Neural cell (in vitro differentiated cells): ENCODE measurements at regions not wholly inside any gene's neighbourhood (a gene's known extent, or its start where the extent isn't known, plus 50 kb on each side); places are given as distances from the start of the nearest gene placed in this dataset.

ENCODE experiments used
- H2AFZ ChIP-seq: fragments of 200-600, 300-800 bp; sonication (generic), shearing (Covaris generic); 2 replicates; pipeline ENCODE4 v1.6.0; 2014; ENCODE audit warnings: low read depth, mild to moderate bottlenecking, antibody characterized with exemption, low read length, moderate library complexity
- H3F3A ChIP-seq: fragments of 200-600 bp; shearing (Covaris generic); 2 replicates; pipeline ENCODE4 v1.6.1; 2016; ENCODE audit warnings: mild to moderate bottlenecking, moderate library complexity, mixed read lengths, antibody characterized with exemption, low read length; ENCODE audit not compliant: insufficient read depth, poor library complexity, severe bottlenecking
- H3K27ac ChIP-seq: fragments of 200-600, 300-800 bp; sonication (generic), shearing (Covaris generic); 2 replicates; pipeline ENCODE4 v1.5.1; 2014; ENCODE audit warnings: mild to moderate bottlenecking, low read length, moderate library complexity
- H3K27me3 ChIP-seq: fragments of 300-800, 200-600 bp; sonication (generic), shearing (Covaris generic); 2 replicates; pipeline ENCODE4 v1.6.0; 2014; ENCODE audit warnings: mild to moderate bottlenecking, low read depth, low read length, moderate library complexity; ENCODE audit not compliant: insufficient read depth
- H3K36me3 ChIP-seq: fragments of 300-800, 200-600 bp; sonication (generic), shearing (Covaris generic); 2 replicates; pipeline ENCODE4 v1.5.1; 2014; ENCODE audit warnings: mild to moderate bottlenecking, antibody characterized with exemption, low read length, moderate library complexity; ENCODE audit not compliant: insufficient read depth
- H3K4me2 ChIP-seq: fragments of 300-800, 200-600 bp; sonication (generic), shearing (Covaris generic); 2 replicates; pipeline ENCODE4 v1.6.0; 2014; ENCODE audit warnings: mild to moderate bottlenecking, low read length
- H3K4me3 ChIP-seq: fragments of 300-800, 200-600 bp; sonication (generic), shearing (Covaris generic); 2 replicates; pipeline ENCODE4 v1.5.1; 2014; ENCODE audit warnings: mild to moderate bottlenecking, low read length, moderate library complexity
- H3K79me2 ChIP-seq: fragments of 200-600 bp; shearing (Covaris generic); replicated peaks from 2 replicates; pipeline ENCODE4 v1.6.0; 2014; ENCODE audit warnings: mild to moderate bottlenecking, low read length, moderate library complexity; ENCODE audit not compliant: insufficient read depth
- H3K9ac ChIP-seq: fragments of 300-800, 200-600 bp; sonication (generic), shearing (Covaris generic); 2 replicates; pipeline ENCODE4 v1.6.1; 2016; ENCODE audit warnings: mild to moderate bottlenecking, low read length, mixed read lengths
- H3K9me2 ChIP-seq: fragments of 200-600 bp; shearing (Covaris generic); 2 replicates; pipeline ENCODE4 v1.6.1; 2016; ENCODE audit warnings: mild to moderate bottlenecking, low read length, mixed read lengths; ENCODE audit not compliant: insufficient read depth
- H3K9me3 ChIP-seq: fragments of 200-600, 300-800 bp; sonication (generic), shearing (Covaris generic); 2 replicates; pipeline ENCODE4 v1.6.1; 2016; ENCODE audit warnings: mild to moderate bottlenecking, mixed run types, low read length, moderate library complexity, mixed read lengths
- H4K20me1 ChIP-seq: fragments of 200-600 bp; shearing (Covaris generic); 2 replicates; pipeline ENCODE4 v1.6.1; 2016; ENCODE audit warnings: mild to moderate bottlenecking, mixed run types; ENCODE audit not compliant: insufficient read depth
- EP300 ChIP-seq: fragments of 450-650 bp; conservative IDR thresholded peaks from 2 replicates; pipeline ENCODE4 v1.6.1; 2014; ENCODE audit warnings: antibody characterized with exemption, mild to moderate bottlenecking, moderate library complexity; ENCODE audit not compliant: poor library complexity, severe bottlenecking
- EZH2 ChIP-seq: fragments of 200-600, 300-800 bp; shearing (Covaris generic), sonication (generic); IDR thresholded peaks from 2 replicates; pipeline ENCODE4 v1.6.1; 2014; ENCODE audit warnings: antibody characterized with exemption, low read length, borderline replicate concordance, mild to moderate bottlenecking; ENCODE audit not compliant: insufficient read depth, poor library complexity, severe bottlenecking
- MXI1 ChIP-seq: fragments of 450-650 bp; conservative IDR thresholded peaks from 2 replicates; pipeline ENCODE4 v1.6.1; 2014; ENCODE audit warnings: antibody characterized with exemption, mild to moderate bottlenecking; ENCODE audit not compliant: poor library complexity, severe bottlenecking
- POLR2AphosphoS5 ChIP-seq: IDR thresholded peaks from 2 replicates; pipeline ENCODE4 v1.6.1; 2012
- RAD21 ChIP-seq: fragments of 450-650 bp; conservative IDR thresholded peaks from 2 replicates; pipeline ENCODE4 v1.6.1; 2014; ENCODE audit warnings: antibody characterized with exemption, mild to moderate bottlenecking, moderate library complexity
- SMC3 ChIP-seq: fragments of 450-650 bp; conservative IDR thresholded peaks from 2 replicates; pipeline ENCODE4 v1.6.1; 2014; ENCODE audit warnings: antibody characterized with exemption, mild to moderate bottlenecking, moderate library complexity; ENCODE audit not compliant: poor library complexity
- TAF1 ChIP-seq: IDR thresholded peaks from 2 replicates; pipeline ENCODE4 v1.6.1; 2012; ENCODE audit warnings: low read depth
- TF ChIP-seq, protein P1 (sequence below): fragments of 450-650 bp; IDR thresholded peaks from 2 replicates; pipeline ENCODE4 v1.5.1; 2014; ENCODE audit warnings: antibody characterized with exemption, mild to moderate bottlenecking, moderate library complexity; ENCODE audit not compliant: poor library complexity, severe bottlenecking
- TF ChIP-seq, protein P2 (sequence below): IDR thresholded peaks from 2 replicates; pipeline ENCODE4 v1.6.1; 2012; ENCODE audit warnings: borderline replicate concordance

DNA sequence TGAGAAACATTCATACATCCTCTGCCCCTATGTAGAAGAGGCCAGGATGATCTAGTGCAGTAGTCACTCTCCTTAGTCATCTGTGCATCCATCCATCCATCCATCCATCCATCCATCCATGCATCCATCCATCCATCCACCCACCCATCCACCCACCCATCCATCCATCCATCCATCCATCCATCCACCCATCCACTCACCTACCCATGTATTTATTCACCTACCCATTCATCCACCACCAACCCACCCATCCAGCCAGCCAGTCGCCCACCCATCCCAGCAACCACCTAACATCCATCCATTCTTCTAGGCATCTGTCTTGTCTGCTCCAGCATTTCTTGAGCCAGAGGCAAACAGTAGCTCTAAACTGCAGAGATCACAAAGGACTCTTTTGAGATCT, 87.1 kb downstream of the MSX2 start:
- no peaks in the 10 kb centered on the region for H3K27me3 ChIP-seq
- no peak overlapping the region for H3K9ac ChIP-seq
- no peaks in the 10 kb centered on the region for H4K20me1 ChIP-seq
- H3F3A ChIP-seq: no peaks in the 10 kb centered on the region
- no peak overlapping the region for H3K4me3 ChIP-seq
- no peaks in the 10 kb centered on the region for H3K79me2 ChIP-seq
- H2AFZ ChIP-seq: no peak overlapping the region
- H3K9me2 ChIP-seq: no peaks in the 10 kb centered on the region
- H3K36me3 ChIP-seq: no peaks in the 10 kb centered on the region
- no peaks in the 10 kb centered on the region for H3K9me3 ChIP-seq
- no peak overlapping the region for H3K27ac ChIP-seq
- TF ChIP-seq EP300 (no peak), TAF1 (no peak)
- TF ChIP-seq, protein P1, sequence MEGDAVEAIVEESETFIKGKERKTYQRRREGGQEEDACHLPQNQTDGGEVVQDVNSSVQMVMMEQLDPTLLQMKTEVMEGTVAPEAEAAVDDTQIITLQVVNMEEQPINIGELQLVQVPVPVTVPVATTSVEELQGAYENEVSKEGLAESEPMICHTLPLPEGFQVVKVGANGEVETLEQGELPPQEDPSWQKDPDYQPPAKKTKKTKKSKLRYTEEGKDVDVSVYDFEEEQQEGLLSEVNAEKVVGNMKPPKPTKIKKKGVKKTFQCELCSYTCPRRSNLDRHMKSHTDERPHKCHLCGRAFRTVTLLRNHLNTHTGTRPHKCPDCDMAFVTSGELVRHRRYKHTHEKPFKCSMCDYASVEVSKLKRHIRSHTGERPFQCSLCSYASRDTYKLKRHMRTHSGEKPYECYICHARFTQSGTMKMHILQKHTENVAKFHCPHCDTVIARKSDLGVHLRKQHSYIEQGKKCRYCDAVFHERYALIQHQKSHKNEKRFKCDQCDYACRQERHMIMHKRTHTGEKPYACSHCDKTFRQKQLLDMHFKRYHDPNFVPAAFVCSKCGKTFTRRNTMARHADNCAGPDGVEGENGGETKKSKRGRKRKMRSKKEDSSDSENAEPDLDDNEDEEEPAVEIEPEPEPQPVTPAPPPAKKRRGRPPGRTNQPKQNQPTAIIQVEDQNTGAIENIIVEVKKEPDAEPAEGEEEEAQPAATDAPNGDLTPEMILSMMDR: no peak
- H3K4me2 ChIP-seq: no peak overlapping the region

DNA sequence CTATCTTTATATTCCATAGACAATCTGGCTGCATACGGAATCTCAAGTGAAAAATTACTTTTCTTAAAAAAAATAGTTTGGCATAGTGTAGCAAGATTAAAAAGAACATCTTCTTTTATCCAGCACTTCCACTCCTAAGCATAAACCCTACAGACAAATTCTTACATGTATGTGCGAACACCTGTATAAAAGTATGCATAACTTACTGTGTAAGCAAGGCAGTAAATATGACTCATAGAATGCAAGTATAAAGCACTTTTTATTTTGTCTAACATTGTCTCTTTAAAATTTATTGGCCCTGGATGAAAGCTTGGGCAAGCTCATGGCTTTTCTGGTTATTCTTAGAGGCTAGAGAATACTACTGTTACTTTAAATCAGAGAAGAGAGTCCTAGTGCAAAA, 86.4 kb downstream of the MSX2 start:
- Histone ChIP-seq H3F3A (no peaks in the 10 kb centered on the region), H3K9me2 (no peaks in the 10 kb centered on the region), H3K27ac (no peak overlapping the region), H3K9ac (no peak overlapping the region), H3K27me3 (no peaks in the 10 kb centered on the region), H4K20me1 (no peaks in the 10 kb centered on the region), H3K79me2 (no peaks in the 10 kb centered on the region), H3K4me3 (no peak overlapping the region), H3K36me3 (no peaks in the 10 kb centered on the region), H2AFZ (no peak overlapping the region), H3K9me3 (no peaks in the 10 kb centered on the region), H3K4me2 (no peak overlapping the region)
- no peak for TF ChIP-seq EZH2
- TF ChIP-seq SMC3: no peak
- no peak for TF ChIP-seq TAF1
- TF ChIP-seq, protein P1: no peak
- no peak for TF ChIP-seq EP300
- TF ChIP-seq POLR2AphosphoS5: no peak
- no peak for TF ChIP-seq MXI1
- TF ChIP-seq, protein P2, sequence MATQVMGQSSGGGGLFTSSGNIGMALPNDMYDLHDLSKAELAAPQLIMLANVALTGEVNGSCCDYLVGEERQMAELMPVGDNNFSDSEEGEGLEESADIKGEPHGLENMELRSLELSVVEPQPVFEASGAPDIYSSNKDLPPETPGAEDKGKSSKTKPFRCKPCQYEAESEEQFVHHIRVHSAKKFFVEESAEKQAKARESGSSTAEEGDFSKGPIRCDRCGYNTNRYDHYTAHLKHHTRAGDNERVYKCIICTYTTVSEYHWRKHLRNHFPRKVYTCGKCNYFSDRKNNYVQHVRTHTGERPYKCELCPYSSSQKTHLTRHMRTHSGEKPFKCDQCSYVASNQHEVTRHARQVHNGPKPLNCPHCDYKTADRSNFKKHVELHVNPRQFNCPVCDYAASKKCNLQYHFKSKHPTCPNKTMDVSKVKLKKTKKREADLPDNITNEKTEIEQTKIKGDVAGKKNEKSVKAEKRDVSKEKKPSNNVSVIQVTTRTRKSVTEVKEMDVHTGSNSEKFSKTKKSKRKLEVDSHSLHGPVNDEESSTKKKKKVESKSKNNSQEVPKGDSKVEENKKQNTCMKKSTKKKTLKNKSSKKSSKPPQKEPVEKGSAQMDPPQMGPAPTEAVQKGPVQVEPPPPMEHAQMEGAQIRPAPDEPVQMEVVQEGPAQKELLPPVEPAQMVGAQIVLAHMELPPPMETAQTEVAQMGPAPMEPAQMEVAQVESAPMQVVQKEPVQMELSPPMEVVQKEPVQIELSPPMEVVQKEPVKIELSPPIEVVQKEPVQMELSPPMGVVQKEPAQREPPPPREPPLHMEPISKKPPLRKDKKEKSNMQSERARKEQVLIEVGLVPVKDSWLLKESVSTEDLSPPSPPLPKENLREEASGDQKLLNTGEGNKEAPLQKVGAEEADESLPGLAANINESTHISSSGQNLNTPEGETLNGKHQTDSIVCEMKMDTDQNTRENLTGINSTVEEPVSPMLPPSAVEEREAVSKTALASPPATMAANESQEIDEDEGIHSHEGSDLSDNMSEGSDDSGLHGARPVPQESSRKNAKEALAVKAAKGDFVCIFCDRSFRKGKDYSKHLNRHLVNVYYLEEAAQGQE: no peak
- TF ChIP-seq RAD21: no peak
